OCI-LY7 (cell line): ENCODE measurements at regions not wholly inside any gene's neighbourhood (a gene's known extent, or its start where the extent isn't known, plus 50 kb on each side); places are given as distances from the start of the nearest gene placed in this dataset.

Experiments used
- BruUV-seq: library from RNA; stranded (reverse); fragments of 400-500 nt; replicated peaks from 2 replicates; lab custom pipeline; 2021; lab: Mats Ljungman, UMichigan
- CTCF ChIA-PET: fragments of 300-600 bp; sonication (Branson Sonifier 250); formaldehyde crosslinking; loops from one replicate; lab custom pipeline; 2022; ENCODE audit warnings: antibody characterized with exemption; ENCODE audit not compliant: unreplicated experiment; lab: Charles Lee
- POLR2A ChIA-PET: fragments of 300-600 bp; sonication (Branson Sonifier 250); formaldehyde crosslinking; loops from one replicate; lab custom pipeline; 2022; ENCODE audit warnings: antibody characterized with exemption; lab: Charles Lee
- DNase-seq: peaks from one replicate; pipeline ENCODE4 v3.0.0-alpha.2; 2015; ENCODE audit warnings: low spot score
- H2AFZ ChIP-seq: fragments of 200-600 bp; sonication (generic), shearing (Covaris generic); 2 replicates; pipeline ENCODE4 v1.6.1; 2014; ENCODE audit warnings: mild to moderate bottlenecking, antibody characterized with exemption, low read length, moderate library complexity
- H3K27ac ChIP-seq: fragments of 200-600 bp; sonication (generic); 2 replicates; pipeline ENCODE4 v1.5.1; 2014; ENCODE audit warnings: mixed run types, low read depth, mild to moderate bottlenecking, moderate library complexity, low read length, inconsistent platforms; ENCODE audit not compliant: poor library complexity, severe bottlenecking
- H3K36me3 ChIP-seq: fragments of 200-600 bp; sonication (generic); 2 replicates; pipeline ENCODE4 v1.6.1; 2014; ENCODE audit warnings: mild to moderate bottlenecking, antibody characterized with exemption, low read length, moderate library complexity, mixed read lengths; ENCODE audit not compliant: insufficient read depth
- H3K4me1 ChIP-seq: fragments of 200-600 bp; sonication (generic); 2 replicates; pipeline ENCODE4 v1.5.1; 2014; ENCODE audit warnings: mild to moderate bottlenecking, low read length; ENCODE audit not compliant: insufficient read depth, poor library complexity, severe bottlenecking
- H3K4me2 ChIP-seq: fragments of 200-600 bp; sonication (generic); 2 replicates; pipeline ENCODE4 v1.6.1; 2014; ENCODE audit warnings: mild to moderate bottlenecking, low read length
- H3K4me3 ChIP-seq: fragments of 200-600 bp; sonication (generic); 2 replicates; pipeline ENCODE4 v1.5.1; 2014; ENCODE audit warnings: mild to moderate bottlenecking, low read depth, low read length; ENCODE audit not compliant: poor library complexity, severe bottlenecking
- H3K79me2 ChIP-seq: fragments of 200-600 bp; sonication (generic); 2 replicates; pipeline ENCODE4 v1.6.1; 2016; ENCODE audit warnings: low read depth, mild to moderate bottlenecking, low read length, moderate library complexity, mixed read lengths; ENCODE audit not compliant: insufficient read depth
- H3K9me2 ChIP-seq: fragments of 200-600 bp; sonication (generic); 2 replicates; pipeline ENCODE4 v1.6.1; 2016; ENCODE audit warnings: mild to moderate bottlenecking, low read length, mixed read lengths; ENCODE audit not compliant: insufficient read depth
- H3K9me3 ChIP-seq: fragments of 200-600 bp; sonication (generic); 2 replicates; pipeline ENCODE4 v1.6.1; 2014; ENCODE audit warnings: mild to moderate bottlenecking, mixed run types, low read length, mixed read lengths
- H4K20me1 ChIP-seq: fragments of 200-600 bp; sonication (generic); 2 replicates; pipeline ENCODE4 v1.6.1; 2014; ENCODE audit warnings: mild to moderate bottlenecking, antibody characterized with exemption, low read length, moderate library complexity, mixed read lengths; ENCODE audit not compliant: insufficient read depth
- EZH2phosphoT487 ChIP-seq: fragments of 200-600 bp; sonication (generic); IDR thresholded peaks from 2 replicates; pipeline ENCODE4 v1.6.1; 2018; ENCODE audit warnings: low read depth, borderline replicate concordance, mild to moderate bottlenecking, mixed run types, antibody characterized with exemption, low read length, moderate library complexity, mixed read lengths
- intact Hi-C: fragments of 100-400 bp; cut with micrococcal nuclease; formaldehyde crosslinking; loops from one replicate; pipeline ENCODE4 v1.10.0; 2022; ENCODE audit not compliant: unreplicated experiment
- TF ChIP-seq, protein P1 (sequence below): fragments of 200-600 bp; sonication (generic); conservative IDR thresholded peaks from 2 replicates; pipeline ENCODE4 v1.5.1; 2014; ENCODE audit warnings: mild to moderate bottlenecking, antibody characterized with exemption, low read length, moderate library complexity, mixed read lengths

DNA sequence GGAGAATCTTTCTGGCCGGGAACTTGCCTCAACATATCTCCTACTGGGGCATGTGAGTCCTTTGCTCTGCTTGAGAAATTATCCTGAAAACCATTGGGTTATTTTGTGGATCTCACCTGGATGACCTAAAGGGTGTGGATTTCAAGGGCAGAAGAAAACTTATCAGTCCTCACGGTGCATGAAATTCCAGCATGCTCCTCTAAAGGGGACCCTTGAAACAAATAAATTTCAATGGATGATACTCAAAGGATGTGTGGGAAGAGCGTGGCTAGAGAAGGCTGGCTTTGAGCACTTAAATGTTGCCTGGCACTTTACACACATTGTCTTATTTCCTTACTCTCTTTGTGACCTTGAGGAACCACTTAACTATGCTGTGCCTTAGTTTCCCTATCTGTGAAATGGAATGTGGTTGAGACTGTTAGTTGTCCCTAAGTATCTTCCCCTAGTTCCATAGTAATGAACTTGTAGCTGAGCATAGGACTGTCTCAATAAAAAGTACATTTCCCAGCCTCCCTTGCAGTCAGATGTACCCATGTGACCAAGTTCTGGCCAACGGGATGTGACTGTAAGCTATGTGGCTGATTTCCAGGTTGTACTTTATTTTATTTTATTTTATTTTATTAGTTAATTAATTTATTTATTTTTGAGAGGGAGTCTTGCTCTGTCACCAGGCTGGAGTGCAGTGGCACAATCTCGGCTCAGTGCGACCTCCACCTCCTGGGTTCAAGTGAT lies 81.9 kb upstream of the PTPN1 start:
- Histone ChIP-seq H3K9me3 (no peaks in the 10 kb centered on the region), H3K79me2 (no peaks in the 10 kb centered on the region), H3K36me3 (no peaks in the 10 kb centered on the region), H3K4me1 (peaks cover 3% of the 10 kb centered on the region), H3K27ac (no peak overlapping the region), H3K9me2 (no peaks in the 10 kb centered on the region), H3K4me3 (no peak overlapping the region), H3K4me2 (no peak overlapping the region), H4K20me1 (no peaks in the 10 kb centered on the region), H2AFZ (no peak overlapping the region)
- ChIA-PET CTCF (no interaction called here), POLR2A (interaction anchor here (0.7 kb wide), 1 partner anchor 153 kb away, joined by 3 read pairs; no protein-coding TSS in a partner anchor)
- intact Hi-C loops, result no loop called here
- no peak for DNase-seq
- BruUV-seq, result no TSS peak
- no peak for TF ChIP-seq EZH2phosphoT487
- TF ChIP-seq, protein P1, sequence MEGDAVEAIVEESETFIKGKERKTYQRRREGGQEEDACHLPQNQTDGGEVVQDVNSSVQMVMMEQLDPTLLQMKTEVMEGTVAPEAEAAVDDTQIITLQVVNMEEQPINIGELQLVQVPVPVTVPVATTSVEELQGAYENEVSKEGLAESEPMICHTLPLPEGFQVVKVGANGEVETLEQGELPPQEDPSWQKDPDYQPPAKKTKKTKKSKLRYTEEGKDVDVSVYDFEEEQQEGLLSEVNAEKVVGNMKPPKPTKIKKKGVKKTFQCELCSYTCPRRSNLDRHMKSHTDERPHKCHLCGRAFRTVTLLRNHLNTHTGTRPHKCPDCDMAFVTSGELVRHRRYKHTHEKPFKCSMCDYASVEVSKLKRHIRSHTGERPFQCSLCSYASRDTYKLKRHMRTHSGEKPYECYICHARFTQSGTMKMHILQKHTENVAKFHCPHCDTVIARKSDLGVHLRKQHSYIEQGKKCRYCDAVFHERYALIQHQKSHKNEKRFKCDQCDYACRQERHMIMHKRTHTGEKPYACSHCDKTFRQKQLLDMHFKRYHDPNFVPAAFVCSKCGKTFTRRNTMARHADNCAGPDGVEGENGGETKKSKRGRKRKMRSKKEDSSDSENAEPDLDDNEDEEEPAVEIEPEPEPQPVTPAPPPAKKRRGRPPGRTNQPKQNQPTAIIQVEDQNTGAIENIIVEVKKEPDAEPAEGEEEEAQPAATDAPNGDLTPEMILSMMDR, result no peak

DNA sequence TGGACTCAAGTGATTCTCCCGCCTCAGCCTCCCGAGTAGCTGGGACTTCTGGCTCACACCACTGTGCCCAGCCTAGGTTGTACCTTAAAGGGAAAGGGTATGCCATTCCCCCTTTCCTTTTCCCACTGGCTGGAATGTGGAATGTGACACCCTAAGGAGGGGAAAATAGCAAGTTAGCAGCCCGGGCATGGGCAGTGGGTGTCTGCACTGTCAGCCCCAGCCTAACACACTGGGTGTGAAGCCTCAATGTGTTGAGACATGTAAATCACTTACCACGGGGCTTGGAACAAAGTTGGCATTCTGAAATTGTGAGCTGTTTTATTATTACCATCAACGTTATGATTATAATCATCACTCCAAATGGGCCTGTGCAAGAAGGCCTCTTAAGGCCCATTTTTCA lies 80.8 kb upstream of the PTPN1 start:
- no peaks in the 10 kb centered on the region for H3K36me3 ChIP-seq
- BruUV-seq, result no TSS peak
- ChIA-PET POLR2A (no interaction called here), CTCF (no interaction called here)
- TF ChIP-seq, protein P1, result no peak
- no peak for TF ChIP-seq EZH2phosphoT487
- H4K20me1 ChIP-seq, result no peaks in the 10 kb centered on the region
- H3K9me3 ChIP-seq, result no peaks in the 10 kb centered on the region
- intact Hi-C loops, result no loop called here
- no peak overlapping the region for H3K4me2 ChIP-seq
- no peak for DNase-seq
- H2AFZ ChIP-seq, result no peak overlapping the region
- H3K27ac ChIP-seq, result no peak overlapping the region
- no peak overlapping the region for H3K4me3 ChIP-seq
- no peaks in the 10 kb centered on the region for H3K79me2 ChIP-seq
- H3K4me1 ChIP-seq, result no peaks in the 10 kb centered on the region
- no peaks in the 10 kb centered on the region for H3K9me2 ChIP-seq

DNA sequence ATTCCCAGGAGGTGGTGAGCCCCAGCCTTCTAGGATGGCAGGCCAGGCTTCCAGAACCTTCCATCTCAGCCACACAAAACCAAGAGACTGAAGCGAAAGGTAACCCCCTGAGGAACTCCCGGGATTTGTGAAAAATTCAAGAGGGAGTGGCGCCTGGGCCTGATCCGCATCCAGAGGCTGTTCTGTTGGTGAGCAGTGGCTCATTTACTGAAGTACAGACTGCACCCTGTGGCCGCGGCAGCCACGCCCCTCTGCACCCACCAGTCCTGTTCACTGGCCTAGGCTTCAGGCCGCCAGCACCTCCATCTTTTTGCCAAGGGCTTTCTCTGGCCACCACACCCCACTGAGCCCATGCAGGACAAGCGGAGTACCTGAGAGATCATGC lies 79.1 kb upstream of the PTPN1 start:
- BruUV-seq, result no TSS peak
- no peak overlapping the region for H2AFZ ChIP-seq
- no peak overlapping the region for H3K4me3 ChIP-seq
- no peaks in the 10 kb centered on the region for H4K20me1 ChIP-seq
- no peak overlapping the region for H3K27ac ChIP-seq
- peaks cover 8% of the 10 kb centered on the region for H3K4me1 ChIP-seq
- H3K79me2 ChIP-seq, result no peaks in the 10 kb centered on the region
- no peak for DNase-seq
- H3K9me2 ChIP-seq, result no peaks in the 10 kb centered on the region
- intact Hi-C loops, result no loop called here
- no peaks in the 10 kb centered on the region for H3K36me3 ChIP-seq
- ChIA-PET CTCF (no interaction called here), POLR2A (no interaction called here)
- H3K4me2 ChIP-seq, result no peak overlapping the region
- no peaks in the 10 kb centered on the region for H3K9me3 ChIP-seq
- TF ChIP-seq, protein P1, result no peak
- no peak for TF ChIP-seq EZH2phosphoT487
